NCI-H1694 (cell line): ENCODE measurements at regions not wholly inside any gene's neighbourhood (a gene's known extent, or its start where the extent isn't known, plus 50 kb on each side); places are given as distances from the start of the nearest gene placed in this dataset.
"Not testable (repeated sequence)": the region's sequence is repeated elsewhere in the genome, so short reads cannot be mapped to it uniquely, and the experiment has no call there.

Experiments
- DNase-seq: peaks from one replicate; lab custom pipeline; 2025; lab: John Stamatoyannopoulos, UW

- no peak for DNase-seq
Measured at GRCh38 chr2:189309331-189309730, 129.8 kb upstream of the COL5A2 start.

- DNase-seq = no peak
Measured at GRCh38 chr2:189312211-189312610, 129.1 kb upstream of the WDR75 start.

DNA sequence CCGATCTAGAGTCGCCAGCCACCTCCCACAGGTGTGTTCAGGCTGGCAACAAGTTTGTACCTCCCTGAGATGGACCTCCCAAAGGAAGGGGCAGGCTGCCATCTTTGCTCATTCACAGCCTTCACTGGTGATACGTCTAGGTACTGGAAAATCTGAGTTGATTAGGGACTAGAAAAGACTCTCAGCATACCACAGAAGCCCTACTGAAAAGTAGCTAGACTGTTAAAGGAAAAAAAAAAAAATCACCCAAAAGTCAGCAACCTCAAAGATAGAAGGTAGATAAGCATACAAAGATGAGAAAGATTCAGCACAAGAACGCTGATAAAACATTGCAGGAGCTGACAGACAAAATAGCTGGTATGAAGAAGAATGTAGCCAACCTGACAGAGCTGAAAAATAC is 128.6 kb upstream of the WDR75 start:
- DNase-seq = no peak

DNA sequence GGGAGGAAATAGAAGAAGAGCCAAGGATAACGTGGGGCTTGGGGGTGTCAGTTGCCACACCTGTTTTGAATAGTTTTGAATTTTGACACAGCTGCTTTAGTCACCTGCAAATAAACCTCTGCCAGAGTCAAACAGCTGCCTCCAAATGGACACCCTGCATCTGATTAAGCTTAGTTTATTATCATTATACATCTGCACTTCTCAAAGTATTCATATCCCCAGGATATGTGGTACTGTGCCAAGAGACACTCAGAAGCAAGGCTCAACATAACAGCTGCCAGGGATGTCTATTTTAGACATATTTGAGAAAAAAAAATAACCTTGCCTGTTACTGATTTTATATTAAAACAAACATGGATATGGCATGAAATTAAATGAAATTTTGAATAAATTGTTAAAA is 122.5 kb upstream of the WDR75 start:
- no peak for DNase-seq

DNA sequence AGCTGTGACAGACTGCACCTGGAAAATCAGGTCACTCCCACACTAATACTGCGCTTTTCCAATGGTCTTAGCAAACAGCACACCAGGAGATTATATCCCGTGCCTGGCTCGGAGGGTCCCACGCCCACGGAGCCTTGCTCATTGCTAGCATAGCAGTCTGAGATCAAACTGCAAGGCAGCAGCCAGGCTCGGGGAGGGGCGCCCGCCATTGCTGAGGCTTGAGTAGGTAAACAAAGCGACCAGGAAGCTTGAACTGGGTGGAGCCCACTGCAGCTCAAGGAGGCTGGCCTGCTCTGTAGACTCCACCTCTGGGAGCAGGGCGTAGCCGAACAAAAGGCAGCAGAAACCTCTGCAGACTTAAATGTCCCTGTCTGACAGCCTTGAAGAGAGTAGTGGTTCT is 121.8 kb upstream of the WDR75 start:
- DNase-seq = not testable (repeated sequence)

GRCh38 chr2:189327879-189328847 is 113.1 kb upstream of the WDR75 start:
- no peak for DNase-seq

- DNase-seq = no peak
Measured at GRCh38 chr2:189328848-189329245, 112.4 kb upstream of the WDR75 start.

GRCh38 chr2:189336276-189336975 is 104.8 kb upstream of the WDR75 start:
- DNase-seq = no peak

GRCh38 chr2:189337656-189338055 is 103.6 kb upstream of the WDR75 start:
- DNase-seq = no peak

DNA sequence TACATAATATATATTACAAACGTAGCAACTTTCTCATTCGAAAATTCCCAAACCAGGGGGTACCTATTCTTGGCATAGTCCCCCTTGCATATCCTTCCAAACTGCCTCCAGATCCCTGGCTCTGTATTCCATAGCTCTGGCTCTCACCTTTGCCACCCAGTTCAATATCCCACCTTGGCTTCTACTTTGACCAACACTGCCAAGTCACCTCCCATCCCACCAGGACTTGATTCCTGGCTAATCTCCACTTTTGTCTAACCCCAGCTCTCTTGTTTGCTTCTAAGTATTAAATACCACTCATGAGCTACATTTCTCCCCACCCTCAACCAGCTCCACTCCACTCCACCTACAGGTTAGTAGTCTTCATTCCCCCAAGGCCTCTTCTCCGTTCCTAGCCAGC is 103.2 kb upstream of the WDR75 start:
- DNase-seq = no peak

DNA sequence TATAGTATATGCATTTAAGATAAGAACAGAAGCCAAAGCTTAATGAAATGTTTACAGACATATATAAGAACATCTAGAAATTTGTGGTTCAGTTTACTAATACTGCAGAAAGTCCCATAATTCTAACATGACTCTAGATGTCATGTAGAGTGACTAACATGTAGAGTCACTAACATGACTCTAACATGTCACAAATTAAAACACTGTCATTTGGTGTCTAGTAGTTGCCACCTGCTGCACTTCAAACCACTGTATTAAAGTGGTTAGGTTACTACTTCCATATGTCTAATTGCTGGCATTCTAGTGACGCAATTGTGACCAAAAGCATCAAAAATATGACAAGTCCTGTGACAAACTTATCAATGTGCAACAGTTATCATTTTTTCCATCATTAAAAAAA is 100.2 kb upstream of the WDR75 start:
- DNase-seq = no peak

GRCh38 chr2:189344043-189344442 is 97.2 kb upstream of the WDR75 start:
- DNase-seq = no peak

DNA sequence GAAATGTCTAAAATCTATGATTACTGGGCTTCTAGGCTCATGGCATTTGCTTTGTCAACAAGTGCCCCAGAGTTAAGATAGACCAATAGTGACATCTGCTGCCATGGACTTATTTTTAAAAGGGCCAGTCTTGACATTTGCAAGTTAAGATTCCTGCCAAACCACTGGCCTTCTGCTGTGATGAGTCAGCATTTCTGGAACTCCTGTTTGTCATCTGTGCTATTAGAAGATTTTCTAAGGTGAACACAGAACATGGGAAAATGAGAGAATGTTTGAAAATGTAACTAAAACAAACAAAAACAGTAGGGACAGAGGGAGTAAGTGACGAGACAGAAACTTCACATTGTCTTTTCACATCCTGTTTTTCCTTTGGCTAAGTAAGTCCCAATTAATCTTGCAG is 93.7 kb upstream of the WDR75 start:
- DNase-seq = no peak

DNA sequence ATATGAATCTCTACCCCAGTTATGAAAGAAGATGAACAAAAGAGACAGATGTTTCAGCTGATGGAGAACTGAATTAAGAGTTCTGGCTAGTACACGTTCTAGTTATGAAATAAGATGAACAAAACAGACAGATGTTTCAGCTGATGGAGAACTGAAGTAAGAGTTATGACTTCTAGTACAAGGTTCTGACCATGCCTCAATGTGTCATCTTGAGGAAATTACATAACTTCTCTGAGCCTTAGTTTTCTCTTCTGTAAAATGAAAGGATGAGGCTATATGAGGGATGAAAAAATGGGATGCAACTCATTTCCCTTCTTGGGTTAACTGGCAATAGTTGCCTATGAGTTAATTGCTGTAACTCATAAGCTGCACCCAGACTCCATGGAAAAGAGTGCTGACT is 92.9 kb upstream of the WDR75 start:
- no peak for DNase-seq

GRCh38 chr2:189350540-189351209 is 90.6 kb upstream of the WDR75 start:
- no peak for DNase-seq

DNA sequence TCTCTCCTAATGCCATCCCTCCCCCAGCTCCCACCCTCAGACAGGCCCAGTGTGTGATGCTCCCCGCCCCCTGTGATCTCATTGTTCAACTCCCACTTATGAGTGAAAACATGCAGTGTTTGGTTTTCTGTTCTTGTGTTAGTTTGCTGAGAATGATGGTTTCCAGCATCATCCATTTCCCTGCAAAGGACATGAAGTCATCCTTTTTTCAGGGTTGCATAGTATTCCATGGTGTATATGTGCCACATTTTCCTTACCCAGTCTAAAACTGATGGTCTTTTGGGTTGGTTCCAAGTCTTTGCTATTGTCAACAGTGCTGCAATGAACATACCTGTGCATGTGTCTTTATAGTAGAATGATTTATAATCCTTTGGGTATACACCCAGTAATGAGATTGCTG is 89.3 kb upstream of the WDR75 start:
- DNase-seq = not testable (repeated sequence)

DNA sequence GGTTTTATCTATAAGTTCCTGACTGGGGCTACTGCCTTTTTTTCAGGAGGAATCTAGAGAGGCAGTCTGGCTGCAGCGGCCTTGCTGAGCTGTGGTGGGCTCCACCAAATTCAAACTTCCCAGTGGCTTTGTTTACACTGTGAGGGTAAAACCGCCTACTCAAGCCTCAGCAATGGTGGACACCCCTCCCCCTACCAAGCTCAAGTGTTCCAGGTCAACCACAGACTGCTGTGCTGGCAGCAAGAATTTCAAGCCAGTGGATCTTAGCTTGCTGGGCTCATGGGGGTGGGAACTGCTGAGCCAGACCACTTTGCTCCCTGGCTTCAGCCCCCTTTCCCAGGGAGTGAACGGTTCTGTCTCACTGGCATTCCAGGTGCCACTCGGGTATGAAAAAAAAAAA is 83.9 kb upstream of the WDR75 start:
- not testable (repeated sequence) for DNase-seq

DNA sequence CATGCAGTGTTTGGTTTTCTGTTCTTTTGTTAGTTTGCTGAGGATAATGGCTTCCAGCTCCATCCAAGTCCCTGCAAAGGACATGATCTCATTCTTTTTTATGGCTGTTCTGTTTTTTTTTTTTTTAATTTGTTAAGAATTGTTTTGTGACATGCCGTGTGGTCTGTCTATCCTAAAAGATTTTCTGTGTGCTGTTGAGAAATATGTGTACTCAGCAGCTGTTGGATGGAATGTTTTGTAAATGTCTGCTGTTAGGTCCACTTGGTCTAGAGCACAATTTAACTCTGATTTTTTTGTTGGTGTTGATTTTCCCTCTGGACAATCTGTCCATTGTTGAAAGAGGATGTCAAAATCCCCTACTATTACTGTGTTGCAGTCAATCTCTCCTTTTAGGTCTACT is 80.4 kb upstream of the WDR75 start:
- DNase-seq = no peak

- DNase-seq = no peak
Measured at GRCh38 chr2:189362283-189362682, 79.0 kb upstream of the WDR75 start.

DNA sequence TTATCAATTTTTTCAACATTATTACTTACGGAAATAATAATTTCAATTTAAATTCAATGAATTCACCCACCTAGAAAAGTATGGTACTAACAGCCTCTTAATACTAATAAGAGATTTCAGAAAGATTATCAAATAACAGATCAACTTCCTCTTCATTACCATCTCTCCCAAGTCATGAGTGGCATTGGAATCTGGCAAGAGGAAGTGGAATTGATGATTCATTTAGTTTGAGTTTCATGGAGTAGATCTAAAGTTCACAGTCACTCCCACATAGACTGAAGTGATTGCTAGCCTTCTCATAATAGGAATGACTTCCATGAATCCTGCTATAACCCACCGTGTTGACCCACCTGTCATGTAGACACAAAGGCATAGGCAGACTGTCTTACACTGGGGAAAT is 77.7 kb upstream of the WDR75 start:
- DNase-seq = no peak

- DNase-seq = no peak
Measured at GRCh38 chr2:189364607-189365006, 76.7 kb upstream of the WDR75 start.

DNA sequence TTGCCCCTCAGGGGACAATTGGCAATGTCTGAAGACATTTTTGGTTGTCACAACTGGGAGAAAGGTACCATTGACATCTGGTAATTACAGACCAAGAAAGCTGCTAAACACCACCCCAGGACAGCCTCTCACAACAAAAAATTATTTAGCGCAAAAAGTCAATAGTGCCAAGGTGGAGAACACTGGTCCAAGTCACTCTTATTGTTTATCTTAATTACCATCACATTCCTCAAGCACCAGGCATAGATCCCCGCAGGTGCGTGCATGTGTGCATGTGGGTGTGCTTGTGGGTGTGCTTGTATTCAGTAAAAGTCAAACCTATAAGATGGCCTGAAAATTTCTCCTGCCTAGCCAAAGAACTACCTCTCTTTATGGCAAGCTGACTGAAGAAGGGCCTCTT is 74.9 kb upstream of the WDR75 start:
- DNase-seq = no peak

GRCh38 chr2:189367343-189367742 is 73.9 kb upstream of the WDR75 start:
- no peak for DNase-seq
